ENCODE measurements at regions not wholly inside any gene's neighbourhood (a gene's known extent, or its start where the extent isn't known, plus 50 kb on each side); places are given as distances from the start of the nearest gene placed in this dataset.
A peak's percentile ranks its signal among the peaks of the same experiment; 100 is the strongest.
"Not testable (repeated sequence)": the region's sequence is repeated elsewhere in the genome, so short reads cannot be mapped to it uniquely, and the experiment has no call there.

DNA sequence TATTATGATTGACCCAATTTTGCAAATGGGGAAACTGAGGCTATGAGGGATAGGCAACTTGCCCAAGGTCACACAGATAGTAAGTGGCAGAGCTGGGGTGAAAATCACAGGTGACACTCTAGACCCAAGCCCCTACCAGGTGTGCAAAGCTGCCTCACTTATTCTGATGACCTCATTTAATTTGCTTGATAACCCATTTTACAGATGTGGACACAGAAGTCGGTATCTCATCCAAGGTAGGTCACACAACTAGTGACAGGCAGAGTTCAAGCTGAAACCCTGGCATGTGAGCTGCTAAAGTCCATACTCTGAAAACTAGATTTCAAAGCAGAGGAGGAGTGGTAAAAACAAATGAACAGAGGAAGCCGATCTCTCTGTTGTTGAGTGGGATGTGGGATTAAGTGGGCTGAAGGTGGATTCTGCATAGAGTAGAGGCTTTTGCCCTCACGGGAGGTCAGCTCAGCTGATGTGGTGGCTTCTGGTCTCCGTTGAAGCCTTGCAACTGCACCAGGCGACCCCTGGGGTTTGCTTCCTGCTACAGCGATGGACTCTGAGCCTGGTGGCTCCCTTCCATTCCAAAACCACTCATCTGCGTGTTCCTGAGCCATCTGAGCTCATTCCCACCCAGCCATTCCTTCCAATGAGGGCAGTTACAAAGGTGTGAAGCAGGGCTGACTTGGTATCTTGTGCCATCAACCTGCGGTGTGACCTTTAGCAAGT lies 164.3 kb upstream of the FHL2 start:
- no peak for DNase-seq

DNA sequence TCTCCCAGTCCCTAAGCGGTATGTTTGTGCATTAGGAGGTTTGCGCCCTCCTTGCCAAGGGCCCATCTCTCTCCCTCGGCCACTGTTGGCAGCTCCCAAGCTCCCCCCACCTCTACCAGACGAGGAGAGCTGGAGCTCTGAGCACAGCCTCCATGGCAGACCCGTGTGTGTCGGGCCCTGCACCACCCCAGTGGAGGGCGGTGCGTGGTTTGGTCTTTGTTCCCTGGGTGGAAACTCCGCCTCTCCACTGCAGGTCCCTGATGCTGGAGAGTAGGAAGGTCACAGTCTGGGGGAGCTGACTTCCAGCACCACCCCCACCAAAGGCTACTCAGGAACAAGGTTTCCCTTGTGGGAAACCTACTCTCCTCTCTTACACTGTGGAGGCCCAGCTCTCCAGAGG lies 162.6 kb upstream of the FHL2 start:
- DNase-seq = no peak

DNA sequence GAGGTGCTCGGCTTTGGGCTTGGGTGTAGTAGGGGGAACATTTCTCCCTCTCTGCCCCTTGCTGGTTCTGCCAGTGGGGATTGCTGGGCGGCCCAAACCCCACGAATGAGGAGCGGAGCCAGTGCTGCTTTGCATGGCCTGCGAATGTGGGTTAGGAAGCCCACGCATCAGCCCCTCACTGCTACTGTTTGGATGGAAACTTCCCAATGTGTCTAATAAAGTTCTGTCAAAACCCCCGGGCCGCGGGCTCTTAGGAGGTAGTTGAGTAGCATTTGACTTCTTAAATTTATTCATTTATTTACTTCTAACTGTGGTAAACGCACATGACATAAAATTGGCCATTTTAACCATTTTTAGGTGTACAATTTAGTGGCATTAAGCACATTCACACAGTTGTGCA lies 161.3 kb upstream of the FHL2 start:
- DNase-seq = no peak

DNA sequence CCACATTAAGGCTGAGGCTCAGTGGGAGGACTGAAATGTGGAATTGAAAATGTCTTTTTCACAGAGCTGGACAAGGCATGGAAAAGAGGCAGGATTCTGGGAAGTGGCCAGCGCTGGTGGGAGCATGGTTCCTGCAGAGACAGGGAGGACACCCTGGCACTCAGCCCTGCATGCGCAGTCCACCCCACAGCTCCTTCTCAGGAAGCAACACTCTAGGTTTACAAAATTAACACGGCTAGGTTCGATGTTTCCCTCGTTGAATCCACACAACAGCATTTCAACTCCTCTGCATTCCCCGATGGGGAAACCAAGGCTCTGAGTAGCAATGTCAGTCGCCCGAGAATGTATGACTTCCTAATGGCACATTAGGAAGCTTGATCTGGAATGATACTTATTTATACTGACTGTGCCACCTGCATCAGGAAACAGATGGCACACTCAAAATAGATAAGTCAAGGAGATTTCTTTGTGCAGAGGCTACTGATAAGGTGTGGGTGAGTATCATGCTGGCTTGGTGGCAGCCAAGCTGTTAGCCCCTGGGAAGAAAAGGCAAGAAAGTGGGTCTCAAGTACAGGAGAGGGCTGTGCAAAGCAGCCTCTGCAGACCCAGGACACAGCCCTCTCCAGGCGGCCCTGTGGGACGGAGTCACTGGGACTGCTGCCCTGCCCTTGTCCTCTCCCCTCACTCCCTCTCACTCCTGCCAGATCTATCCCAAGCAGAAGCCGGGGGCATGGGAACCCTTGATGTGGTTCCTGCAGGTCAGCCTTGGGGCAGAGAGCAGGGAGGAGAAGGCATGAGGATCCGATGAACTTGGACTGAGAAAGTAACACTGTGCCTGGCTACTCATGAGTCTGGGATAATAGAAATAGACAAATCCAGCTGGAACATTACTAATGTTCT lies 158.4 kb upstream of the FHL2 start:
- no peak for DNase-seq

DNA sequence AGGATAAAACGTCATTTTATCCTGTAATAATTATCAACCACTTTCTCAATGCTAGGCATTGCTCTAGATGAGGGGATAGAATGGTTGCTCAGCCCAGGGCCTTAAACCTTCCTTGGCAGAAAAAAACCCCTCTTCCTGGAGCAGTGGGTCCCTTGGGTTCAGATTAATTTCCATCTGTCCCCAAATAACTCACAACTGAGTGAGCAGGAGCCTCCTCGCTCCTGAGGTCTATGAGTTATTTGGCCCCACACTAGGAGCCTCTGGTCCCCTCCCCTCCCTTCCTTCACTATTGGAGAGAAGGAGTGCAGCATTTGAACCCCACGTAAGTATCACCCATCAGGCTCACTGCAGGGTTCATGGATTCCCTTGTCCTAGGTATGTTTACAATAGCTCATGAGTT lies 157.5 kb upstream of the FHL2 start:
- no peak for DNase-seq

DNA sequence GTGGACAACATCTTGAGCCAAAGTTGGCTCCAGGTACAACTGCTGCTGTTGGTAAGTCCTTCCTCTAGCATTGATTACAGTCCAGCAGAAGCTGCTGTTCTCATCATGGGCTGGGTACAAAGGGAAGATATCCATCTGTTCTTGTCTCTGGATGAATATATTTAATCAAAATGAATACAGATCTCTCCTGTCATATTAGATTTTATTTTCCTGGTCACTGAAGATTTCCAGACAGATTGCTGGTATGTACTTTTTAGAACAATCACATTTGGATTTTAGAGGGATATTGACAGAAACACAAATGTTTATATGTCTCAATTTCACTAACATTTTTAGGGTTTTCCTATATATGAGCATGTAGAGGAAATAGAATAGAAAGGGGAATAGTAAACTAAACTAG lies 155.4 kb upstream of the FHL2 start:
- no peak for DNase-seq

DNA sequence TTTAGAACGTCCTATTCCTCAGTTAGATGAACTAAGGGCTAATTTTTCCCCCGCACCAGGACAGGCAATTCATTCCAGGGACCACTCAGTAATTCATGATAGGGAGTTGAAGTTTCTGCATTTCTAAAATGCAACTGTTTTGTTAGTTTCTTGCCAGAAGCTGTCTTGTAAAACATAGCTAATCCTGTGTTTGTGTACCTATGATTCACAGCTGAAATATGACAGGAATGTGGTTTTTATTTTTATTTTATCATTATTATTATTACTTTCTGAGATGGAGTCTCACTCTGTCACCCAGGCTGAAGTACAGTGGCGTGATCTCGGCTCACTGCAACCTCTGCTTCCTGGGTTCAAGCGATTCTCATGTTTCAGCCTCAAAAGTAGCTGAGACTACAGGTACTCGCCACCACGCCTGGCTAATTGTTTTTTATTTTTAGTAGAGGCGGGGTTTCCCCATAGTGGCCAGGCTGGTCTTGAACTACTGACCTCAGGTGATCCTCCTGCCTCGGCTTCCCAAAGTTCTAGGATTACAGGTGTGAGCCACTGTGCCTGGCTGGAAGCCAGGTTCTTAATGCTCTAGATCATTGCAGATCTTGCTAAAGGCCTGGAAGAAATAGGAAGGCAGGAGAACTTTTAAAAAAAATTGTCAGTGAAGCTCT lies 154.8 kb upstream of the FHL2 start:
- DNase-seq = no peak

DNA sequence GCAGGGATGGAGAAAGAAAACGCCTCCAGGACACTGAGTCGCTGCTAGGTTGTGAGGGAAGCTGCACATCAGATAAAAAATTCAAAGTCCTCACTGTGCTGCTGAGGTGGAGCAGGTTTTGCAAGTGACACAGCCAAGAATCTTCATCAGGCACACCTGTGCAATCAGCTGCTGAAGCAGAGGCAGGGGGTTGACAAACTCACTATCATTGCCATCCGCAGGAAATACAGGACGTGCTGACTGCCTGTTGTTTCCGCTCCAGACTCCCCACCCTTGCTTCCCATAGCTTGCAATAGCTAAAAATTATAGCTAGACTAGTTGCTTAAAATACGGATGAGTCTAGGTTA lies 147.8 kb upstream of the FHL2 start:
- DNase-seq = no peak

DNA sequence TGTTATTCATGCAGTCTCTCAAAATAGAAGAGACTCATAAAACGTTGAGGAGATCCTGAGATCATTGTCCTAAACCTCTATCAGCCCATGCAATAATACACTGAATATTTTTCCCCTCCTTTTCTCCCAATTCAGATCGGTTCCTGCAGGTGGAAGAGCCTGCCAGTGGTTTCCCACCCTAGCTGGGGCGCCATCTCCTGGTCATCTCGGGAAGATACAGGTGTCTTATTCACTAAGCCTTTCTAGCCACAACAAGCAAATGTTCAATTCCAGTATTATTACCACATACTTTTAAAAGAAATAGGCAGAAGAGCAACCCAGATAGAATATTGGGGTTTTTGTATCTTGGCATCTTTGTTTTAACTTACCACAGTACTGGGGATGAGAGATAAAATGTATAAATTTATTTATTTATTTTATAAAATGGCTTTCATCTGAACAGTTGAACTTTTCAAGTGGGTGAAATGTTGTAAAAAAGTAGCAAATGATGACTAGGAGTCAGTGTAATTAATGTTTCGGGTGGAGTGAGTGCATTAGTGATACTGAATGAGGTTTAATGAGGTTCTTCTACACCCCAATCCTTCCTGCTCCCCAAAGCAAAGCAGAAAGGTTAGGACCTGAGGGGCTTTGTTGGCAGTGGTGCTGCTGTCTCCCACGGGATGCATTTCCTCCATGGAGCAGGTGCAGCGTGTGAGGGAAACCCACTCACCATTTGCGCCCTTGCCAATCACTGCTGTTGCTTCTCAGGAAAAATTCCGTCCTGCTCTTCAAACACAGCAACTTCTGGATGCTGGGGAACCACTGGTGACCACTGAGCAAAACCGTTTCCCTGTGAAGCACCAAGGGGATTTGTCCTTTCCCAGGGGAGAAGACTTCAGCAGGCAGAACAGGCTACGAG lies 147.1 kb upstream of the FHL2 start:
- DNase-seq = peak; percentile 25

DNA sequence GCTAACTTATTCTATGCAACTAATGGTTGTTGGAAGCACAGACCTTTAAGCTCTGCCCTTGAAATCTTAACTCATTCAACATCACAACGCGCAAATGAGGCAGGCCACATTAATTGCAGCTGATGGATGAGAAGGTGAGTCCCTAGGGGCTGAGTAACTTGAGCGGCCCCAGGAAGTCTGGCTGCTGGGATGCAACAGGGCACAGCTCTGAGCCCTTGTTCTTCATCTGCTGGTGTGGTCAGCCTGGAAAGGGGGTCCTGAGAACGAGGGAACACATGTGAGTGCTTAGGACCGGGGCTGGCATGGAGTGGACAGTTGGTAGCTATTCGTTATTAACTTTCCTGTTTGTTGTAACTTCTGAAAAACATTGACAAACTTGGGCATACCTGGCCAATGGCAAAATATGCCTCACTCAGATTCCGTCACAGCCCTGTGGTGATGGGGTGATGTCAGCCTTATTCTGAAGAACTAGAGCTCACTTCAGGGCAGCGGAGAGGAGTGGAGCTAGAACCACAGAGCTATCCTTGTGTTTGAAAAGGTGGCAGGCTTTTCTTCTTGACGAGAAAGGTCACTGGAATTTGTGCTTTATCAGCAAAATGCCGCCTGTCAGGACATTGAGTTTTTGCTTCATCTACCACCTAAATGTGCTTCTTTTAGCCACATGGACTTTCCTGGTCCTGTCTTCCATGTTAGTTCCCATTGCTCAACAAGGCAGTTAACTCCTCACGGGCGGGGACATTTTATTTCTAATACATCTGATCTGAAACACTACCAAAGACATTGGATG lies 145.9 kb upstream of the FHL2 start:
- no peak for DNase-seq

DNA sequence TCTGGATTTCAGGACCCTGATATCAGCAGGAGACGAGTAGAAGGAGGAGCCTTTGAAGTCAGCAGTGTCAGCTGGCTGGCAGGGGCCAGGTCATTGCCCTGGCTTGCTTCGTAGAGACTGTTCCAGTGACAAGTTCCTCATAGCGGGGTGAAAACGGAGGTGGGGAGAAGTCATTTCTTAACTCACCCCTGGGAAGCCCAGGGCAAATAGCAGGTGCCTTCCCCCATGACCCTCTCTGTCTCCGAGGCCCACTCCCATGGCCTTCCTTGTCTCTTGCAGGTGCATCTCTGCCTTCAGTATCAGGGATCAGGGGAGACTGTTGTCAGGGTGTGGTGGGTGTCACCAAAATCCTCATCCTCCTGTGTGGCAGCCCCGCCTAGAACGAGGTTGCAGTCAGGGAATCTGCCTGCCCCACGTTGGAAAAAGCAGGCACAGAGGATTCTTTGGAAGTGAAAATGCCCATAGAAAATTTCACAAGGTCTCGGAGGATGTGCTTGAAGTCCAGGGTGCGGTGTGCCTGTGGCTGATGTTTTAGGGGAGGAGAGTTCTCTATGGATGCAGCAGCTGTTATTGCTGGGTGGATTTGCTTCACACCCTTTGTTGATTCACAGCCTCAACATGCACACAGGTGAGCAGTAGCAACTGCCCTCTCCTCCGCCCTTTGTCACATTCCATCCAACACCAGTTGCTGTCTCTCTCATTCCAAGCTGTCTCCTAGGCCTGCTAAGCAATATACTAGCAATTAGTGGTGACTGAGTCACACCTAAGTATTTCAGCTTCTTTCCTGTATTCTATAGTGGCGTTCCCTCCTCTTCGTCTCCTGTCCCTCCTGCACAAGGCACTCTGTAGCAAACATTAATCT lies 142.6 kb upstream of the FHL2 start:
- no peak for DNase-seq

DNA sequence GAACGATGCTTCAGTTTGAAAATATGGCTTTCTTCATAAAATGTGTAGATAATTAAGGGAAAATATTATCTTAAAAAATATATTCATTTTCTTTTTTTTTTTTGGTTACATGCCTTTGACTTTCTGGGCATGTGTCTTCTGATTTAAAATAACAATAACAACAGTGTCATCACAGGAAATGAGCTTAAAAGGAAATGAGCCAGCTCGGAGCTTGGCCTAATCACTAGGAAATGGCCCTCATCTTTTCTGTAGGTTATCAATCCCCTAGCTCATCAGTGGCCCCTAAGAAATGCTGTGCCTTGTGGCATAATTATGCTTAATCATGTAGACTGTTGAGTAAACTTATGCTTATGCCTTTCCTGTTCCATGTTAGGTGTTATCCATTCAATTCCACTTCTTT lies 141.8 kb upstream of the FHL2 start:
- DNase-seq = no peak

DNA sequence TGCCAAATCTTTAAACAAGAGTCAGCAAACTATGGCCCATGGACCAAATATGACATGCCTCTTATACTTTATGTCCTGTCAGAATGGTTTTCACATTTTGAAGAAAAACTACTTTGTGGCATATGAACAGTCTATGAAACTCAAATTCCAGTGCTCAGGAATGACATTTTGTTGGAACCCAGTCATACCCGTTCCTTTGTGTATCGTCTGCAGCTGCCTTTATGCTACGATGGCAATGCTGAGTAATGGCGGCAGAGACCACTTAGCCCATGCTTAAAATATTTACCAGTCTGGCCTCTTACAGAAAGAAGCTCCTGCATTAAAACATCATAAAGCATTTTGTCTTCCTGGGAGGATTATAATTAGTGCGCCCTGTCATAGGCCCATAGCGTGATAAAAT lies 140.5 kb upstream of the FHL2 start:
- DNase-seq = no peak

DNA sequence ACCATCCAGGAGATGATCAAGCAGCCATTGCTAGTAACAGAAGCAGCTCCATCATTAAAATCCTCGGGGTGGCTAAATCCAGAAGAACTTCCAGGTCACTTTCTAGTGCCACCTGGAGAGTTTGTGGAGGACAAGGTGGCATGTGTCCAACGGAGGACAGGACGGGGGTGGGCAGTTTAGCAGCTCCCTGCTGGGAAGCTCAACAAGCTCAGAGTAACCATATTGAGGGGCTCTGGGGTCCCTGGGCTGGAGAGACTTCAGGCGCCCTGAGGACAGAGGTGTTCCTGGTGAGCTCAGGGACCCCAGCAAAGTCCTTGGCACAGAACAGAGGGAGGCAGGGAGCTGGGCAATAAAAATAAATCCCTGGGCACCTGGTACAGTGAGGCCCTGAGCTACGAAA lies 140.0 kb upstream of the FHL2 start:
- no peak for DNase-seq

DNA sequence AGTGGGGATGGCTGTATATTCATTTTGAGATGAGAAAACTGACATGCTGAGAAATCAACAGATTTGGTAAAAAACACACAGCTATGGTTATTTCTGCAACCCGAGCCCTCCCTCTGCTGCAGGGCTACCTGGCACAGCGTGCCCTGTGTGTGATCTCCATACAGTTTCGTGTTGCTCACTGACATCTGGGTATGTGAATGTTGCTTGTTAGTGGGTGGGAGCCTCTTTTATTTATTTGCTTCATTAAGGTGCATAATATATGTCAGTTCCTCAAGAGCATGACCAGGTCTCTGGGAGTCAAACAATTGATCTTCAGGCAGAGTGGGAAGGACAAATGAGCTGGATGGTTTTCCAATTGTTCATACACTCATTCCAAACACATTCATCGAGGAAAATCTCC lies 139.1 kb upstream of the FHL2 start:
- no peak for DNase-seq

DNA sequence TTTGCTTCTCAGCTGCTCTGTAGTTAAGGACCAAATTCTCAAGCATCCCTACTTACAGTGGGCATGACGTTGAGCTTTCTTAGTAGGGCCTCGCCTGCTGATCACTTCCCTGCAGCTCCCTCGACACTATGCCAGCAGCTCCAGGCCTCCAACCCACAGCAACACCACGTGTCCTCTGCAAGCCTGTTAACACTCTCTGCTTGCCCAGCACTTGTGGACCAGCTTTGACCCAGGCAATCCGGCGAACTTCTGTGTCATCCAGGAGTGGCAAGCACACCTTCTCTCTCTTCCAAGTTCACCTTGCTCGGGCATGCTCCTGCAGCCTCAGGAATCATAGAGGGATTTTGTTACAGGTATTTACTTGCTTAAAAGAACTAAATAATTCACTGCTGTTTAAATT lies 138.6 kb upstream of the FHL2 start:
- DNase-seq = no peak

DNA sequence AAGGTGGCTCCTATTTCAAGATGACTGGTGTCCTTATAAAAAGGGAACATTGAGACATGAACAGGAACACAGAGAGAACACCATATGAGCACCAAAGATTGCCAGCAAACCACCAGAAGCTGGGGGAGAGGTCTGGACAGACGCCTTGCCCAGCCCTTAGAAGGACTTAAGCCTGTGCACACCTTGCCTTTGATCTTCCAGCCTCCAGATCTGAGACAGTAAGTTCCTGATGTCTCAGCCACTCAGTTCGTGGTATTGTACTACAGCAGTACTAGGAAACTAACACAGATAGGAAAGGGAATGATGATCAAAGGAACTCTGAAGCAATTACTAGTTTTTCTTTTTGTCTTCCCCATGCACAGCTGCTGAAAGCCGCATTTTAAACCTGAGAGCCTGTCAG lies 137.3 kb upstream of the FHL2 start:
- DNase-seq = no peak

DNA sequence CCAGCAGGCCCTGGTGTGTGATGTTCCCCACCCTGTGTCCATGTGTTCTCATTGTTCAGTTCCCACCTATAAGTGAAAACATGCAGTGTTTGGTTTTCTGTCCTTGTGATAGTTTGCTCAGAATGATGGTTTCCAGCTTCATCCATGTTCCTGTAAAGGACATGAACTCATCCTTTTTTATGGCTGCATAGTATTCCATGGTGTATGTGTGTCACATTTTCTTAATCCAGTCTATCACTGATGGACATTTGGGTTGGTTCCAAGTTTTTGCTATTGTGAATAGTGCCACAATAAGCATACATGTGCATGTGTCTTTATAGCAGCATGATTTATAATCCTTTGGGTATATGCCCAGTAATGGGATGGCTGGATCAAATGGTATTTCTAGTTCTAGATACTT lies 130.4 kb upstream of the FHL2 start:
- DNase-seq = not testable (repeated sequence)

DNA sequence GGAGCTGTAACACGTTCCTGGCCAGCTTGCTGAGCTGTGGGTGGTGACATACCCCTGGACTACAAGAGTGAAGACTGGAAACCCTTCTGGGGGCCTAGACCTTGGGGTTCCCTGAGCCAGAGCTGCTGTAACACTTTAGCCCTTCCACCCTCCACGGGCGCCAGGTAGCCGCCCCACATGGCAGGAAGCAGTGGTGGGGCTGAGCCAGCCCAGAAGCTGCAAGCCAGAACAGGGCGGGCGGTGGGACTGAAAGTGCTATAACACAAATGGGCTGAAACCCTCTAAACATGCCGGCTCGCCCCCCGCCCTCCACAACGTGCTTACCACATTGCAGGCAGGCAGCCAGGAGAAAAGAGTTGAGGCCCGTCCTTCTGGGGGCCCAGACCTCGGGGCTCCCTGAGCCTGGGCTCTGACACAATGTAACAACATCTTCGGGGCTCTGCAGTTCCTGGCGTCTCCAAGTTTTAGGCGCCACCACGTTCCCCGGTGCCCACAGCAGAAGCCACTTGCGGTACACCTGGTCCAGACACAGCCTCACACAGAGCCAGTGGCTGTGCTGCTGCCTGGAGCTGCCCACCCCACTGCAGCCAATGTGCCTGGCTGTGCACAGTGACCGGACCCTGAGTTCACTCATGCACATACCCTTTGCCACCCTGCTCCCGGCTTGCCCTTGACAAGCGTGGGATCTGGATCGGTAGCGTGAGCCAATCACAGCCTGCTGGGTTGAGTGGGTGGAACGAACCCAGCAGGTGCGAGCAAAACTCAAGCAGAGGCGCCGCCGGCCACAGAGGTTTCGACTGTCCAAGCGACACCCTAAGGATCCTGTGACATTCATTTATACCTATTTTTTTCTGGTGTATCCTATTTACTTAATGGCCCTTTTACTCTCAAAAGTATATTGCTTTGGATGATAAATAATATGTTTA lies 127.4 kb upstream of the FHL2 start:
- no peak for DNase-seq

DNA sequence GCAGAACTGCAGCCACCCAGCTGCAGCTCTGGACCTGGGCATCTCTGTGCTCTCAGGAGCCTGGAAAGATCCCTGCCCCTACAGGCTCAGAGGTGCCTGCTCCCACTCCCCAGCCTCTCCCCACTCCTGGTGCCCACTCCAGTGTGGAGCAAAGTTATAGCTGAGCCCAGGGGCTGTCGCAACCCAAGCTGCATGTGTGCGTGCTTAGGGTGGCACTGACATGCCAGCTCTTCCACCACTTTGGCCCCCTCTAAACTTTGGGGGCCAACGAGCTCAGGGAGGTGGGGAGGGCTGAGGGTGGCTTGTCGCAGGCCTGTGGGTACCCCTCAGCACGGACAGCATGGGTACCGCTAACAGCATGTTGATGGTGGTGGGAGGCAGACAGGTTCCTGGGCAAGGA lies 126.3 kb upstream of the FHL2 start:
- DNase-seq = no peak
